ENCODE measurements at regions not wholly inside any gene's neighbourhood (a gene's known extent, or its start where the extent isn't known, plus 50 kb on each side); places are given as distances from the start of the nearest gene placed in this dataset.
"Not testable (repeated sequence)": the region's sequence is repeated elsewhere in the genome, so short reads cannot be mapped to it uniquely, and the experiment has no call there.

- TF ChIP-seq CTCF (IDR thresholded peaks at IDR 0.05; ENCODE audit: low read depth, low read length, missing control alignments), result no peak
- no peak for DNase-seq (ENCODE audit: extremely low read depth, low read depth)
- H3K4me3 ChIP-seq (replicated peaks; ENCODE audit: low read depth, low read length), result no peak overlapping the region
These were observed 256.9 kb upstream of the COPS8 start for GRCh38 chr2:236828820-236829219.

GRCh38 chr2:236830926-236831325 is 254.8 kb upstream of the COPS8 start:
- TF ChIP-seq CTCF (IDR thresholded peaks at IDR 0.05; ENCODE audit: low read depth, low read length, missing control alignments), result no peak

GRCh38 chr2:236831698-236832097 is 254.0 kb upstream of the COPS8 start:
- no peak for DNase-seq (ENCODE audit: extremely low read depth, low read depth)
- H3K4me3 ChIP-seq (replicated peaks; ENCODE audit: low read depth, low read length), result no peak overlapping the region
- TF ChIP-seq CTCF (IDR thresholded peaks at IDR 0.05; ENCODE audit: low read depth, low read length, missing control alignments), result no peak

More at GRCh38 chr2:236830926-236831325, 254.8 kb upstream of the COPS8 start:
- DNase-seq (ENCODE audit: extremely low read depth, low read depth), result no peak
- no peak overlapping the region for H3K4me3 ChIP-seq (replicated peaks; ENCODE audit: low read depth, low read length)

- DNase-seq (ENCODE audit: extremely low read depth, low read depth), result no peak
- no peak overlapping the region for H3K4me3 ChIP-seq (replicated peaks; ENCODE audit: low read depth, low read length)
- TF ChIP-seq CTCF (IDR thresholded peaks at IDR 0.05; ENCODE audit: low read depth, low read length, missing control alignments), result no peak
These were observed 252.1 kb upstream of the COPS8 start for GRCh38 chr2:236833501-236834073.

GRCh38 chr2:236834284-236834683 is 251.4 kb upstream of the COPS8 start:
- no peak for TF ChIP-seq CTCF (IDR thresholded peaks at IDR 0.05; ENCODE audit: low read depth, low read length, missing control alignments)
- H3K4me3 ChIP-seq (replicated peaks; ENCODE audit: low read depth, low read length), result no peak overlapping the region
- no peak for DNase-seq (ENCODE audit: extremely low read depth, low read depth)

- no peak for DNase-seq (ENCODE audit: extremely low read depth, low read depth)
- no peak for TF ChIP-seq CTCF (IDR thresholded peaks at IDR 0.05; ENCODE audit: low read depth, low read length, missing control alignments)
- no peak overlapping the region for H3K4me3 ChIP-seq (replicated peaks; ENCODE audit: low read depth, low read length)
These were observed 250.2 kb upstream of the COPS8 start for GRCh38 chr2:236835307-236836024.

GRCh38 chr2:236836028-236836427 is 249.7 kb upstream of the COPS8 start:
- H3K4me3 ChIP-seq (replicated peaks; ENCODE audit: low read depth, low read length); DNase-seq (ENCODE audit: extremely low read depth, low read depth): not testable (repeated sequence)
